ENCODE measurements at regions not wholly inside any gene's neighbourhood (a gene's known extent, or its start where the extent isn't known, plus 50 kb on each side); places are given as distances from the start of the nearest gene placed in this dataset.

DNA sequence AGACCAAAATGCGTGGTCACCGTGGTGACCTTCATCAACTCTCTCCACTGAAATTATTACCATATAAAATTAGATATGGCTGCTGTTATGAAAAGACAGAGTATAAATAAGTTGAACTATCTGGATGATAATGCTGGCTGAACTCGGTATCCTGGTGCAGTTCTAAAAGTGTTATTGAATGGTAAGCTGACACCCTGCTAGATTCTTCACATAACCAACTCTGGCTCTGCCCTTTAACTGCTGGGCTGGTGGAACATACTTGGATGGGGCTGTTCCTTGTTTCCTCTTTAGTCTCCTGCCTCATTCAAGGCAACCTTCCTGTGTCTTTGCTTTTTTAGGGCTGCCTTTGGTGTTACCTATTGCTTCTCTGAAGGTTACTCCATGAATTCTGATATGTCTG lies 106.9 kb downstream of the FGF9 start:
- Histone ChIP-seq H3K9me2 (ENCODE audit: low read depth, low read length) (no peaks in the 10 kb centered on the region), H4K20me1 (ENCODE audit: insufficient read depth, low read length) (no peaks in the 10 kb centered on the region), H3K27ac (ENCODE audit: low read depth, low read length, poor library complexity, severe bottlenecking) (no peak overlapping the region), H3K4me3 (ENCODE audit: low read depth, low read length, poor library complexity, severe bottlenecking) (no peak overlapping the region), H3F3A (ENCODE audit: insufficient read depth, low read length) (no peaks in the 10 kb centered on the region), H3K36me3 (ENCODE audit: insufficient read depth, low read length) (no peaks in the 10 kb centered on the region), H3K4me1 (ENCODE audit: insufficient read depth, low read length, severe bottlenecking) (no peaks in the 10 kb centered on the region), H3K9me3 (ENCODE audit: low read length) (no peaks in the 10 kb centered on the region), H3K27me3 (ENCODE audit: insufficient read depth, low read length) (no peaks in the 10 kb centered on the region), H3K4me2 (ENCODE audit: low read length) (no peak overlapping the region), H3K79me2 (ENCODE audit: insufficient read depth, low read length) (no peaks in the 10 kb centered on the region), H2AFZ (ENCODE audit: low read length) (no peak overlapping the region), H3K9ac (ENCODE audit: low read length) (no peak overlapping the region)
- TF ChIP-seq, protein P1, sequence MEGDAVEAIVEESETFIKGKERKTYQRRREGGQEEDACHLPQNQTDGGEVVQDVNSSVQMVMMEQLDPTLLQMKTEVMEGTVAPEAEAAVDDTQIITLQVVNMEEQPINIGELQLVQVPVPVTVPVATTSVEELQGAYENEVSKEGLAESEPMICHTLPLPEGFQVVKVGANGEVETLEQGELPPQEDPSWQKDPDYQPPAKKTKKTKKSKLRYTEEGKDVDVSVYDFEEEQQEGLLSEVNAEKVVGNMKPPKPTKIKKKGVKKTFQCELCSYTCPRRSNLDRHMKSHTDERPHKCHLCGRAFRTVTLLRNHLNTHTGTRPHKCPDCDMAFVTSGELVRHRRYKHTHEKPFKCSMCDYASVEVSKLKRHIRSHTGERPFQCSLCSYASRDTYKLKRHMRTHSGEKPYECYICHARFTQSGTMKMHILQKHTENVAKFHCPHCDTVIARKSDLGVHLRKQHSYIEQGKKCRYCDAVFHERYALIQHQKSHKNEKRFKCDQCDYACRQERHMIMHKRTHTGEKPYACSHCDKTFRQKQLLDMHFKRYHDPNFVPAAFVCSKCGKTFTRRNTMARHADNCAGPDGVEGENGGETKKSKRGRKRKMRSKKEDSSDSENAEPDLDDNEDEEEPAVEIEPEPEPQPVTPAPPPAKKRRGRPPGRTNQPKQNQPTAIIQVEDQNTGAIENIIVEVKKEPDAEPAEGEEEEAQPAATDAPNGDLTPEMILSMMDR (IDR thresholded peaks at IDR 0.05; ENCODE audit: low read length), result no peak
- no peak for TF ChIP-seq EZH2 (IDR thresholded peaks at IDR 0.05; ENCODE audit: borderline replicate concordance, low read length)

GRCh38 chr13:21782736-21783135 lies 111.9 kb downstream of the FGF9 start:
- no peaks in the 10 kb centered on the region for H3K27me3 ChIP-seq (ENCODE audit: insufficient read depth, low read length)
- no peak overlapping the region for H3K4me2 ChIP-seq (ENCODE audit: low read length)
- H4K20me1 ChIP-seq (ENCODE audit: insufficient read depth, low read length), result no peaks in the 10 kb centered on the region
- no peaks in the 10 kb centered on the region for H3F3A ChIP-seq (ENCODE audit: insufficient read depth, low read length)
- H3K9me3 ChIP-seq (ENCODE audit: low read length), result no peaks in the 10 kb centered on the region
- H2AFZ ChIP-seq (ENCODE audit: low read length), result no peak overlapping the region
- no peak overlapping the region for H3K4me3 ChIP-seq (ENCODE audit: low read depth, low read length, poor library complexity, severe bottlenecking)
- no peaks in the 10 kb centered on the region; the same call in 1 of the 2 replicates for H3K9me2 ChIP-seq (ENCODE audit: low read depth, low read length)
- H3K9ac ChIP-seq (ENCODE audit: low read length), result no peak overlapping the region
- no peaks in the 10 kb centered on the region for H3K79me2 ChIP-seq (ENCODE audit: insufficient read depth, low read length)
- H3K4me1 ChIP-seq (ENCODE audit: insufficient read depth, low read length, severe bottlenecking), result no peaks in the 10 kb centered on the region
- no peak for TF ChIP-seq EZH2 (IDR thresholded peaks at IDR 0.05; ENCODE audit: borderline replicate concordance, low read length)
- TF ChIP-seq, protein P1 (IDR thresholded peaks at IDR 0.05; ENCODE audit: low read length), result no peak
- no peaks in the 10 kb centered on the region for H3K36me3 ChIP-seq (ENCODE audit: insufficient read depth, low read length)
- no peak overlapping the region for H3K27ac ChIP-seq (ENCODE audit: low read depth, low read length, poor library complexity, severe bottlenecking)

DNA sequence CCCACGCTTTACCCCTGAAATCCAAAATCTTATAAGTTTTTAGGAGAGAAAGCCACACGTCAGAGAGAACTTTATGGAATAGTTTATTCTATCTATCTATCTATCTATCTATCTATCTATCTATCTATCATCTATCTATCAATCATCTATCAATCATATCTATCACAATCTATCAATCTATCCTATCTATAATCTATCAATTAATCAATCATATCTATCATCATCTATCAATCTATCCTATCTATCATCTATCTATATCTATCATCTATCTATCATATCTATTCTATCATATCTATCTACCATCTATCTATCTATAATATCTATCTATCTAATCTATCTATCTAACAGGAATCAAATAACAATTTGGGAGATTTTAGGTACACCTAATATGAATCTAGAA lies 115.1 kb downstream of the FGF9 start:
- Histone ChIP-seq H3K9me2 (ENCODE audit: low read depth, low read length) (no peaks in the 10 kb centered on the region; the same call in 1 of the 2 replicates), H3F3A (ENCODE audit: insufficient read depth, low read length) (no peaks in the 10 kb centered on the region), H3K9ac (ENCODE audit: low read length) (no peak overlapping the region), H3K4me3 (ENCODE audit: low read depth, low read length, poor library complexity, severe bottlenecking) (no peak overlapping the region), H3K4me2 (ENCODE audit: low read length) (no peak overlapping the region), H4K20me1 (ENCODE audit: insufficient read depth, low read length) (no peaks in the 10 kb centered on the region), H3K36me3 (ENCODE audit: insufficient read depth, low read length) (no peaks in the 10 kb centered on the region), H3K9me3 (ENCODE audit: low read length) (no peaks in the 10 kb centered on the region), H3K27ac (ENCODE audit: low read depth, low read length, poor library complexity, severe bottlenecking) (no peak overlapping the region), H3K79me2 (ENCODE audit: insufficient read depth, low read length) (no peaks in the 10 kb centered on the region), H3K27me3 (ENCODE audit: insufficient read depth, low read length) (no peaks in the 10 kb centered on the region), H3K4me1 (ENCODE audit: insufficient read depth, low read length, severe bottlenecking) (no peaks in the 10 kb centered on the region), H2AFZ (ENCODE audit: low read length) (no peak overlapping the region)
- TF ChIP-seq EZH2 (IDR thresholded peaks at IDR 0.05; ENCODE audit: borderline replicate concordance, low read length), result no peak
- TF ChIP-seq, protein P1 (IDR thresholded peaks at IDR 0.05; ENCODE audit: low read length), result no peak
